Activated CD4-positive, CD25-positive, alpha-beta regulatory T cell treated with anti-CD3 and anti-CD28 coated beads, Interleukin-2, amount 50 U/mL, for 72 hours (primary cell): ENCODE measurements at regions not wholly inside any gene's neighbourhood (a gene's known extent, or its start where the extent isn't known, plus 50 kb on each side); places are given as distances from the start of the nearest gene placed in this dataset.

Experiments
- DNase-seq: peaks from one replicate; pipeline ENCODE4 v3.0.0; 2021

- DNase-seq = no peak
These were observed 108.0 kb upstream of the HABP2 start for GRCh38 chr10:113444766-113445365.

GRCh38 chr10:113445736-113446135, 107.1 kb upstream of the HABP2 start:
- no peak for DNase-seq

- no peak for DNase-seq
These were observed 106.1 kb upstream of the HABP2 start for GRCh38 chr10:113446739-113447138.

- DNase-seq = no peak
These were observed 105.6 kb upstream of the HABP2 start for GRCh38 chr10:113447278-113447677.

GRCh38 chr10:113449006-113449695, 103.7 kb upstream of the HABP2 start:
- DNase-seq = no peak

GRCh38 chr10:113450046-113450804, 102.6 kb upstream of the HABP2 start:
- no peak for DNase-seq

- no peak for DNase-seq
These were observed 101.9 kb upstream of the HABP2 start for GRCh38 chr10:113450906-113451305.

GRCh38 chr10:113452146-113452845, 100.6 kb upstream of the HABP2 start:
- no peak for DNase-seq

- no peak for DNase-seq
These were observed 99.5 kb upstream of the HABP2 start for GRCh38 chr10:113453351-113453750.

- no peak for DNase-seq
These were observed 98.4 kb upstream of the HABP2 start for GRCh38 chr10:113454341-113455061.

- DNase-seq = no peak
These were observed 96.9 kb upstream of the HABP2 start for GRCh38 chr10:113455947-113456346.

GRCh38 chr10:113456741-113457140, 96.1 kb upstream of the HABP2 start:
- DNase-seq = no peak

- DNase-seq = no peak
These were observed 95.4 kb upstream of the HABP2 start for GRCh38 chr10:113457408-113457807.

- no peak for DNase-seq
These were observed 94.4 kb upstream of the HABP2 start for GRCh38 chr10:113458451-113458850.

- DNase-seq = no peak
These were observed 93.9 kb upstream of the HABP2 start for GRCh38 chr10:113458944-113459343.

GRCh38 chr10:113459626-113460280, 93.1 kb upstream of the HABP2 start:
- no peak for DNase-seq

GRCh38 chr10:113463083-113463482, 89.8 kb upstream of the HABP2 start:
- DNase-seq = no peak

- no peak for DNase-seq
These were observed 89.1 kb upstream of the HABP2 start for GRCh38 chr10:113463777-113464176.

GRCh38 chr10:113469796-113470195, 83.1 kb upstream of the HABP2 start:
- no peak for DNase-seq

GRCh38 chr10:113470372-113471240, 82.2 kb upstream of the HABP2 start:
- no peak for DNase-seq
